ENCODE measurements at regions not wholly inside any gene's neighbourhood (a gene's known extent, or its start where the extent isn't known, plus 50 kb on each side); places are given as distances from the start of the nearest gene placed in this dataset.

- TF ChIP-seq CHD7 (IDR thresholded peaks at IDR 0.05; ENCODE audit: insufficient replicate concordance, low read length) (no peak), GTF2F1 (IDR thresholded peaks at IDR 0.05; ENCODE audit: borderline replicate concordance, low read depth, low read length) (no peak), JUND (IDR thresholded peaks at IDR 0.05; ENCODE audit: low read length) (no peak), TBP (IDR thresholded peaks at IDR 0.05; ENCODE audit: low read depth, low read length) (no peak)
Measured at GRCh38 chr14:58829594-58829993, 191.8 kb downstream of the DACT1 start (continued).
